ENCODE measurements at regions not wholly inside any gene's neighbourhood (a gene's known extent, or its start where the extent isn't known, plus 50 kb on each side); places are given as distances from the start of the nearest gene placed in this dataset.

GRCh38 chr16:35182943-35183550 is 1723.6 kb downstream of the TP53TG3F start:
- H3K27ac Mint-ChIP-seq, result no peak overlapping the region
- H3K36me3 Mint-ChIP-seq, result peaks cover 68% of the 10 kb centered on the region
- POLR2A ChIA-PET, result no interaction called here
- CTCF ChIA-PET, result no interaction called here
- H3K4me1 Mint-ChIP-seq, result no peaks in the 10 kb centered on the region
- peaks cover 68% of the 10 kb centered on the region for H3K9me3 Mint-ChIP-seq
- no peak for TF ChIP-seq GTF2I (CRISPR knock-in tag; conservative IDR thresholded peaks at IDR 0.05)
- ATAC-seq (no peak), DNase-seq (ENCODE audit: low spot score) (no peak)
- no peak overlapping the region for H3K4me3 Mint-ChIP-seq
- peaks cover 15% of the 10 kb centered on the region for H3K27me3 Mint-ChIP-seq (ENCODE audit: low read depth)

DNA sequence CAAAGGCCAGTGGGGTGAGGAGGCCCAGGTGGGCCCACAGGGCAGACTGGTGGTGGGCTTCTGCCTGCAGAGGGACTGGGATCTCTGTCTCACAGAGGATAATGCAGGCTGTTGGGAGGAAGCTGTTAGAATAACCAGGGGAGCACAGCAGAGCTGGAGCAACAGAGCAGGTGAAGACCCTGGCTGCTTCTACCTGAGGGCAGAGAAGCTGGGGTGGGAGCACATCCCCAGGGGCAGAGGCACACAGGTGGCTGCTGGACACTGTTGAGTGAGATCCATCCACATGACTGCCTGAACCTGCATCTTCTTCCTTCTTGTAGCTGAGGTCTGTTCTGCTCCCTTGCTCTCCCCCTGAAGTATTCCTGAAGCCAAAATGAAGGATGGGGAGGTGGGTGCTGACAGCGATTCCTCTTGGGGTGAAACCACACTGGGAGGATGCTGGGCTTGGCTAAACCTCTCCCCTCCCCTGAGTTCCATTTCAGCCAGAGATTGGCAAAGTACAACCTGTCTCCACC is 1725.0 kb downstream of the TP53TG3F start:
- Mint-ChIP-seq H3K4me3 (no peak overlapping the region), H3K4me1 (no peaks in the 10 kb centered on the region), H3K27ac (no peak overlapping the region), H3K36me3 (peaks cover 74% of the 10 kb centered on the region), H3K27me3 (ENCODE audit: low read depth) (peaks cover 15% of the 10 kb centered on the region), H3K9me3 (peaks cover 67% of the 10 kb centered on the region)
- no peak for TF ChIP-seq ELF4 (CRISPR knock-in tag; IDR thresholded peaks at IDR 0.05; ENCODE audit: low read depth)
- TF ChIP-seq SMAD3 (CRISPR knock-in tag; IDR thresholded peaks at IDR 0.05; ENCODE audit: borderline replicate concordance), result no peak
- no peak for TF ChIP-seq ZNF263 (CRISPR knock-in tag; IDR thresholded peaks at IDR 0.05; ENCODE audit: low read depth)
- no peak for TF ChIP-seq GABPB1 (CRISPR knock-in tag; IDR thresholded peaks at IDR 0.05)
- TF ChIP-seq SOX15 (CRISPR knock-in tag; IDR thresholded peaks at IDR 0.05), result no peak
- TF ChIP-seq, protein P1, sequence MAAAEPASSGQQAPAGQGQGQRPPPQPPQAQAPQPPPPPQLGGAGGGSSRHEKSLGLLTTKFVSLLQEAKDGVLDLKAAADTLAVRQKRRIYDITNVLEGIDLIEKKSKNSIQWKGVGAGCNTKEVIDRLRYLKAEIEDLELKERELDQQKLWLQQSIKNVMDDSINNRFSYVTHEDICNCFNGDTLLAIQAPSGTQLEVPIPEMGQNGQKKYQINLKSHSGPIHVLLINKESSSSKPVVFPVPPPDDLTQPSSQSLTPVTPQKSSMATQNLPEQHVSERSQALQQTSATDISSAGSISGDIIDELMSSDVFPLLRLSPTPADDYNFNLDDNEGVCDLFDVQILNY (CRISPR knock-in tag; IDR thresholded peaks at IDR 0.05), result no peak
- ATAC-seq, result no peak
- ChIA-PET POLR2A (no interaction called here), CTCF (no interaction called here)
- DNase-seq (ENCODE audit: low spot score), result no peak

DNA sequence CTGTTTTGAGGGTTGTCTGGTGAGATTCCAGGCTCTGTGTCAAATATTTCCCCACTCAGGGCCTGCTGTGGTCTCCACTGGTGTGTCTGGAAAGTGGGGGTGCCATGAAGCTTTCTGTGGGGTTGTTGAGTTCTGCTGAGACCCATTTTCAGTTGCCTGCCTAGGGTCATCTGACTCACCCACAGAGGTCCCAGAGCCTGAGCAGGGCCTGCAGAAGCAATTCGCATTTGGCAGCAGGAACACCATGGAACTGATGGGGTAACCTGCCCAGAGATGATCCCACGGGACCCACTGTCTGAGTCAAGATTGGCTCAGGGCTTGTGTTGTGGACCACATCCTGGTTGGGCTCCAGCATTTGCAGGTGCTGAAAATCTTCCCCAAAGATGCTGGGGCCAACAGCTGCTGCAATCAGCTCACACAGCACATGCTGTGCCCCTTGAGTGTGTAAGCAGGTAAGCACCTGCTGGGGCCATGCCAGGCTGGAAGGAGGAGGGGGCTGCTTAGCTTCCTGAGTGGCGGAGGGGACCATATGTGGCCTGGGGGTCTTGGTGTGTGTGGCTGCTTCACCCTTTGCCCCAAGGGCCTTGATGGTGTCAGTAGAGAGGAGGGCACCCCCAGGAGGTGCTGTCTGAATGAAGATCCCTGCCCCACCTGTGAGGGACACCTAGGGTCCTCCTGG is 1726.1 kb downstream of the TP53TG3F start:
- H3K4me3 Mint-ChIP-seq, result no peak overlapping the region
- peaks cover 15% of the 10 kb centered on the region for H3K27me3 Mint-ChIP-seq (ENCODE audit: low read depth)
- ChIA-PET POLR2A (no interaction called here), CTCF (no interaction called here)
- ATAC-seq (no peak), DNase-seq (ENCODE audit: low spot score) (no peak)
- peaks cover 65% of the 10 kb centered on the region for H3K9me3 Mint-ChIP-seq
- H3K27ac Mint-ChIP-seq, result no peak overlapping the region
- no peak for TF ChIP-seq ZNF317 (CRISPR knock-in tag; IDR thresholded peaks at IDR 0.05; ENCODE audit: borderline replicate concordance, low read depth)
- TF ChIP-seq, protein P2, sequence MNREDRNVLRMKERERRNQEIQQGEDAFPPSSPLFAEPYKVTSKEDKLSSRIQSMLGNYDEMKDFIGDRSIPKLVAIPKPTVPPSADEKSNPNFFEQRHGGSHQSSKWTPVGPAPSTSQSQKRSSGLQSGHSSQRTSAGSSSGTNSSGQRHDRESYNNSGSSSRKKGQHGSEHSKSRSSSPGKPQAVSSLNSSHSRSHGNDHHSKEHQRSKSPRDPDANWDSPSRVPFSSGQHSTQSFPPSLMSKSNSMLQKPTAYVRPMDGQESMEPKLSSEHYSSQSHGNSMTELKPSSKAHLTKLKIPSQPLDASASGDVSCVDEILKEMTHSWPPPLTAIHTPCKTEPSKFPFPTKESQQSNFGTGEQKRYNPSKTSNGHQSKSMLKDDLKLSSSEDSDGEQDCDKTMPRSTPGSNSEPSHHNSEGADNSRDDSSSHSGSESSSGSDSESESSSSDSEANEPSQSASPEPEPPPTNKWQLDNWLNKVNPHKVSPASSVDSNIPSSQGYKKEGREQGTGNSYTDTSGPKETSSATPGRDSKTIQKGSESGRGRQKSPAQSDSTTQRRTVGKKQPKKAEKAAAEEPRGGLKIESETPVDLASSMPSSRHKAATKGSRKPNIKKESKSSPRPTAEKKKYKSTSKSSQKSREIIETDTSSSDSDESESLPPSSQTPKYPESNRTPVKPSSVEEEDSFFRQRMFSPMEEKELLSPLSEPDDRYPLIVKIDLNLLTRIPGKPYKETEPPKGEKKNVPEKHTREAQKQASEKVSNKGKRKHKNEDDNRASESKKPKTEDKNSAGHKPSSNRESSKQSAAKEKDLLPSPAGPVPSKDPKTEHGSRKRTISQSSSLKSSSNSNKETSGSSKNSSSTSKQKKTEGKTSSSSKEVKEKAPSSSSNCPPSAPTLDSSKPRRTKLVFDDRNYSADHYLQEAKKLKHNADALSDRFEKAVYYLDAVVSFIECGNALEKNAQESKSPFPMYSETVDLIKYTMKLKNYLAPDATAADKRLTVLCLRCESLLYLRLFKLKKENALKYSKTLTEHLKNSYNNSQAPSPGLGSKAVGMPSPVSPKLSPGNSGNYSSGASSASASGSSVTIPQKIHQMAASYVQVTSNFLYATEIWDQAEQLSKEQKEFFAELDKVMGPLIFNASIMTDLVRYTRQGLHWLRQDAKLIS (CRISPR knock-in tag; IDR thresholded peaks at IDR 0.05; ENCODE audit: borderline replicate concordance), result no peak
- no peak for TF ChIP-seq ZMAT4 (CRISPR knock-in tag; IDR thresholded peaks at IDR 0.05)
- no peak for TF ChIP-seq ZNF416 (CRISPR knock-in tag; IDR thresholded peaks at IDR 0.05)
- TF ChIP-seq PRRX2 (CRISPR knock-in tag; IDR thresholded peaks at IDR 0.05), result no peak
- TF ChIP-seq ESRRA (CRISPR knock-in tag; IDR thresholded peaks at IDR 0.05; ENCODE audit: borderline replicate concordance), result no peak
- no peak for TF ChIP-seq ZNF138 (CRISPR knock-in tag; conservative IDR thresholded peaks at IDR 0.05)
- no peak for TF ChIP-seq MYBL2 (CRISPR knock-in tag; IDR thresholded peaks at IDR 0.05)
- no peaks in the 10 kb centered on the region for H3K4me1 Mint-ChIP-seq
- H3K36me3 Mint-ChIP-seq, result peaks cover 73% of the 10 kb centered on the region

All from WTC11 (cell line).